ENCODE measurements at regions not wholly inside any gene's neighbourhood (a gene's known extent, or its start where the extent isn't known, plus 50 kb on each side); places are given as distances from the start of the nearest gene placed in this dataset.

DNA sequence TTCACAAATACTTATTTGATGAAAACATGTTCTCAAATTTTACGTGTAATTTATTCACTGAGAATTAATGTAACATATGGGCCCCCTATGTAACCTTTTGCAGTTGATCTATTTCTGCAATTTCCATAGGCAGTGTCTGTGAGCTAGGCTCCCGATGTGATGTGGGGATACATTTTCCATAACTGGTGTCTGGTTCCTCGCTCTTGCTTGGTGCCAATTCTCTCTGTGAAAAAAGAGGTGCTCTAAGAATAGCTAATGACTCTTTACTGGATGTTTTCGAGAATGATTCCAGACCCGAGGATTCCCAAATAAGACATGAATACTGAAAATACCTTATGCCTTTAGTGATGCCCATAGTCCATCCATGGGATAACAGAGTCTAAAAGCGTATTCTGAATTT, 286.7 kb upstream of the FZD8 start:
- no peak for TF ChIP-seq CTCF (IDR thresholded peaks at IDR 0.05; ENCODE audit: control extremely low read depth, extremely low read depth)
- Histone ChIP-seq H3K4me3 (no peak overlapping the region), H3K9me3 (ENCODE audit: control insufficient read depth in 4 of 4, insufficient read depth in 3 of 4, low read length in 3 of 4) (no peaks in the 10 kb centered on the region), H3K36me3 (ENCODE audit: control insufficient read depth in 4 of 4, insufficient read depth in 4 of 4, low read length in 4 of 4) (no peaks in the 10 kb centered on the region), H3K4me1 (ENCODE audit: control insufficient read depth in 5 of 5, insufficient read depth in 5 of 5, low read length in 5 of 5) (peaks cover 0 to 3% (median 0%) of the 10 kb centered on the region in 5 donors), H3K9ac (ENCODE audit: insufficient read depth in 1 of 2, low read length in 2 of 2) (no peak overlapping the region), H3K27ac (ENCODE audit: low read depth in 1 of 2, low read length in 1 of 2) (no peak overlapping the region), H3K27me3 (ENCODE audit: control insufficient read depth in 3 of 3, insufficient read depth in 3 of 3, low read length in 2 of 3) (peaks cover 0 to 6% (median 0%) of the 10 kb centered on the region in 3 donors)
- DNase-seq (no peak), ATAC-seq (ENCODE audit: insufficient read depth, low FRiP score) (no peak)
- WGBS, 2 donors = 86 to 87% methylated on average over 6 of the region's 6 CpGs

DNA sequence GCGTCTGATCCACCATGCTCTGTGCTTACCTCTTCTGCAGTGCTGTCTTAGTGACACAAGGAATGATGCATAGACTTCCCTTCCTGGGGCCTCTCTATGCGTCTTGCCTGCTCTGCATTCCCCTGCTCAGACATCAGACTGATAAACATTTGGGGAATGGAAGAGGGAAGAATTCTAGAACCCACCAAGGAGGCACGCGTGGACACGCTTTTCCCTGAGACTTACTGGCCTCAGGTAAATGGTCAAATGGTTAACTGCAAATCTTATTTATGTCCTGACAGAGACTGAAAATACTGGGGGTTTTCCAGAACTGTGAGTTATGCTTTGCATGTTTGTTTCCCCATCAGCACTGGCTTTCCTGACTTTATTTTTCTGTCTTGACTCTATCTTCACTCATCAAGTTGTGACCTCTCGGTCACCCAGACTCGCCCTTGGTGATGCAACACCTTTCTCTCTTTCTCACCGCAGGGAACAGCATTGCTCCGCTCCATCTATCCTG, 285.9 kb upstream of the FZD8 start:
- H3K27me3 ChIP-seq (ENCODE audit: control insufficient read depth in 3 of 3, insufficient read depth in 3 of 3, low read length in 2 of 3) = peaks cover 0 to 6% (median 0%) of the 10 kb centered on the region in 3 donors
- H3K27ac ChIP-seq (ENCODE audit: low read depth in 1 of 2, low read length in 1 of 2) = no peak overlapping the region
- no peak overlapping the region for H3K9ac ChIP-seq (ENCODE audit: insufficient read depth in 1 of 2, low read length in 2 of 2)
- H3K9me3 ChIP-seq (ENCODE audit: control insufficient read depth in 4 of 4, insufficient read depth in 3 of 4, low read length in 3 of 4) = no peaks in the 10 kb centered on the region
- DNase-seq = no peak
- no peak overlapping the region for H3K4me3 ChIP-seq
- WGBS, 2 donors = 87 to 92% methylated on average over 9 of the region's 9 CpGs
- H3K36me3 ChIP-seq (ENCODE audit: control insufficient read depth in 4 of 4, insufficient read depth in 4 of 4, low read length in 4 of 4) = no peaks in the 10 kb centered on the region
- TF ChIP-seq CTCF (IDR thresholded peaks at IDR 0.05; ENCODE audit: control extremely low read depth, extremely low read depth) = no peak
- ATAC-seq (ENCODE audit: insufficient read depth, low FRiP score) = no peak
- peaks cover 0 to 3% (median 0%) of the 10 kb centered on the region in 5 donors for H3K4me1 ChIP-seq (ENCODE audit: control insufficient read depth in 5 of 5, insufficient read depth in 5 of 5, low read length in 5 of 5)

DNA sequence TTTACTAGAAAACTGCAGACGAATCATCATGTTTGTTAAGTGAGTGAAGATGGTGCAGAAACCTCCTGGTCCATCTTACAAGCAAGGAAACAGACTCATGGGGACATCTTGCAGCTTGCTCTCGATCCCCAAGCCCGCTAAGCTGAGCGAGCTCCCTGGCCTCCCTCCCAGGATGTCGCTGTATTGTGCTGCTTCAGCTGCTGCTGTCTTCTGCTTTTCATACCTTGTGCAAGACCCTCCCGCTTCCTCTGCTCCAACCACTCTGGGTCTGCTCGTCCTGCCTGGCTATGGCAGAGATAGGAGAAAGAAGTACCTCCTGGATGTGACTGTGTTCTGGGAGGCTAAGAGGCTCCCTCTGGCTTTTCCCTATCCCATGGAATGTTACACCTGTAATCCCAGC, 285.2 kb upstream of the FZD8 start:
- Histone ChIP-seq H3K9ac (ENCODE audit: insufficient read depth in 1 of 2, low read length in 2 of 2) (no peak overlapping the region), H3K9me3 (ENCODE audit: control insufficient read depth in 4 of 4, insufficient read depth in 3 of 4, low read length in 3 of 4) (no peaks in the 10 kb centered on the region), H3K36me3 (ENCODE audit: control insufficient read depth in 4 of 4, insufficient read depth in 4 of 4, low read length in 4 of 4) (no peaks in the 10 kb centered on the region), H3K27ac (ENCODE audit: low read depth in 1 of 2, low read length in 1 of 2) (no peak overlapping the region), H3K27me3 (ENCODE audit: control insufficient read depth in 3 of 3, insufficient read depth in 3 of 3, low read length in 2 of 3) (peaks cover 0 to 6% (median 0%) of the 10 kb centered on the region in 3 donors), H3K4me3 (no peak overlapping the region), H3K4me1 (ENCODE audit: control insufficient read depth in 5 of 5, insufficient read depth in 5 of 5, low read length in 5 of 5) (peaks cover 0 to 3% (median 0%) of the 10 kb centered on the region in 5 donors)
- ATAC-seq (ENCODE audit: insufficient read depth, low FRiP score) (no peak), DNase-seq (no peak)
- 77 to 85% methylated on average over 7 of the region's 7 CpGs for WGBS, 2 donors
- no peak for TF ChIP-seq CTCF (IDR thresholded peaks at IDR 0.05; ENCODE audit: control extremely low read depth, extremely low read depth)

- Histone ChIP-seq H3K4me1 (ENCODE audit: control insufficient read depth in 5 of 5, insufficient read depth in 5 of 5, low read length in 5 of 5) (peaks cover 0 to 3% (median 0%) of the 10 kb centered on the region in 5 donors), H3K9me3 (ENCODE audit: control insufficient read depth in 4 of 4, insufficient read depth in 3 of 4, low read length in 3 of 4) (no peaks in the 10 kb centered on the region), H3K9ac (ENCODE audit: insufficient read depth in 1 of 2, low read length in 2 of 2) (no peak overlapping the region), H3K27me3 (ENCODE audit: control insufficient read depth in 3 of 3, insufficient read depth in 3 of 3, low read length in 2 of 3) (peaks cover 0 to 7% (median 0%) of the 10 kb centered on the region in 3 donors), H3K27ac (ENCODE audit: low read depth in 1 of 2, low read length in 1 of 2) (no peak overlapping the region), H3K36me3 (ENCODE audit: control insufficient read depth in 4 of 4, insufficient read depth in 4 of 4, low read length in 4 of 4) (no peaks in the 10 kb centered on the region), H3K4me3 (no peak overlapping the region)
- no peak for TF ChIP-seq CTCF (IDR thresholded peaks at IDR 0.05; ENCODE audit: control extremely low read depth, extremely low read depth)
- DNase-seq = no peak
- ATAC-seq (ENCODE audit: insufficient read depth, low FRiP score) = no peak
- 58 to 63% methylated on average over 1 of the region's 1 CpG for WGBS, 2 donors
Observed at GRCh38 chr10:35926846-35927245, 284.8 kb upstream of the FZD8 start.
